GM10266 (cell line): ENCODE measurements at regions not wholly inside any gene's neighbourhood (a gene's known extent, or its start where the extent isn't known, plus 50 kb on each side); places are given as distances from the start of the nearest gene placed in this dataset.

Source experiments
- DNase-seq: peaks from one replicate; pipeline ENCODE4 v3.0.0; 2012; ENCODE audit errors: extremely low spot score
- TF ChIP-seq, protein P1 (sequence below): IDR thresholded peaks from 2 replicates; pipeline ENCODE4 v1.5.1; 2012; ENCODE audit warnings: mild to moderate bottlenecking, low read depth; ENCODE audit not compliant: control insufficient read depth, insufficient read depth; ENCODE audit errors: missing control alignments

DNA sequence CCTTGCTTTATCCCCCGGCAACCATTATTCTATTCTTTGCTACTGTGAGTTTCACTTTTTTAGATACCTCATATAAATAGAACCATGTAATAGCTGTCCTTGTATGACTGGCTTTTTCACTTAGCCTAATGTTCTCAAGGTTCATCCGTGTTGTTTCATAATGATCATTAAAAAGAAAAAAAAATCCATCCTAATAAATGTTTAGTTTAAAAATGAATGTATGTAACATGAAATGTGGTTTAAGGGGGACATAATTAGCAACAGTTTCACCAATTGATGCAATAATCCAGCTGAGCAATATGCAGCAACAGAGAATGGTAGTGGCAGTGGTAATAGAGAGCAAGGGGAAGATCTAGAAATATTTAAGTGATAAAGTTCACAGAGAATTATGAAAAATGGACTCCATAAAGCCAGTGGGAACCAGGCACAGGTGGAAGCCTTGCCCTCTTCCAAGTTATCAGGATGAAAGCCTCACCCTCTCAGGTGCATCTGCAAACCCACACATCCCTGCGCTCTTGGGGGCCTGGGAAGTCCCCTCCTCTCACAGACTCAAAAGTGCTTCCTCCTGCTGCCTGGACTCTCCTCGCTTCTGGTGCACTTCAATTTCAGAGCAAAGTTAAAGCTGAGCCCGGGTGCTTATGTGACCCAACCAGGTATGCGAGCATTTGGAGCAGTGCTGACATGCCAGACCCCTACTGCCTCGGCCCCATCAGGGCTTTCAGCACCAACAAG, 1403.3 kb upstream of the SLC39A10 start:
- TF ChIP-seq, protein P1, sequence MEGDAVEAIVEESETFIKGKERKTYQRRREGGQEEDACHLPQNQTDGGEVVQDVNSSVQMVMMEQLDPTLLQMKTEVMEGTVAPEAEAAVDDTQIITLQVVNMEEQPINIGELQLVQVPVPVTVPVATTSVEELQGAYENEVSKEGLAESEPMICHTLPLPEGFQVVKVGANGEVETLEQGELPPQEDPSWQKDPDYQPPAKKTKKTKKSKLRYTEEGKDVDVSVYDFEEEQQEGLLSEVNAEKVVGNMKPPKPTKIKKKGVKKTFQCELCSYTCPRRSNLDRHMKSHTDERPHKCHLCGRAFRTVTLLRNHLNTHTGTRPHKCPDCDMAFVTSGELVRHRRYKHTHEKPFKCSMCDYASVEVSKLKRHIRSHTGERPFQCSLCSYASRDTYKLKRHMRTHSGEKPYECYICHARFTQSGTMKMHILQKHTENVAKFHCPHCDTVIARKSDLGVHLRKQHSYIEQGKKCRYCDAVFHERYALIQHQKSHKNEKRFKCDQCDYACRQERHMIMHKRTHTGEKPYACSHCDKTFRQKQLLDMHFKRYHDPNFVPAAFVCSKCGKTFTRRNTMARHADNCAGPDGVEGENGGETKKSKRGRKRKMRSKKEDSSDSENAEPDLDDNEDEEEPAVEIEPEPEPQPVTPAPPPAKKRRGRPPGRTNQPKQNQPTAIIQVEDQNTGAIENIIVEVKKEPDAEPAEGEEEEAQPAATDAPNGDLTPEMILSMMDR = no peak
- DNase-seq = no peak

DNA sequence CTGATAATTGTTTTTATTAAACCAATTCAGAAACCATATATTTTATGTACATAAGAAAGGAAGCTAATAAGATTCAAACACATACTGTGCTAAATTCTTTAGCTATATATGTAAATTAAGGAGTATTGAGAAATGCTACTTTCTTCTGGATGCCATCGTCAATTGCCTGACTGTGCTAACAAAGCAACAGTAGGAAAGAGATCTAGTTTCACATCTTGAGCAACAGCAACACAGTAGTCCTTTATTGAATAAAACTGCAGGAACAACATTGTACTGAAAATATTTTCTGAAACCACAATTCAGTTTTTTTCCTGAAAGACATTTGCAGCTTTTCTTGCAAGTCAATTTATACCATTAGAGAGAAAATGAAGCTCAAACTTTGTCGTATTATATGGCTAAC, 1404.9 kb upstream of the SLC39A10 start:
- DNase-seq = no peak
- TF ChIP-seq, protein P1 = no peak

DNA sequence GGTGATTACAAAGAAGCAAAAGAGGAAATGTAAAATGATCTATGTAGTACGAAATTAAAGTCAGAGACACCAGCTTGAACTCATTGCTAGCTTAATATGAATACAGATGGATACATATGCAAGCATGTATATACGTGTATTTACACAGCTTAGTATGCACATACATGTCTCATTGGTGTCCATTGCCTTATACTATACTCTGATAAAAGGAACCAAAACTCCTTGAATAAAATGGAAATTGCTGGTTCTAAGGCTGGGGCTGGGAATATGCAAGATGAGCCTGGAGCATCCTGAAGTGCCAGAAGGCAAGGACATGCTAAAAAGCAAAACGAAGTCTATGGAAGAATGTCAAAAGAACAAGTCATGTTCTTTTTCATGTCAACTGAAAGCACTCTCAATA, 1424.4 kb upstream of the SLC39A10 start:
- DNase-seq = no peak
- TF ChIP-seq, protein P1 = no peak

DNA sequence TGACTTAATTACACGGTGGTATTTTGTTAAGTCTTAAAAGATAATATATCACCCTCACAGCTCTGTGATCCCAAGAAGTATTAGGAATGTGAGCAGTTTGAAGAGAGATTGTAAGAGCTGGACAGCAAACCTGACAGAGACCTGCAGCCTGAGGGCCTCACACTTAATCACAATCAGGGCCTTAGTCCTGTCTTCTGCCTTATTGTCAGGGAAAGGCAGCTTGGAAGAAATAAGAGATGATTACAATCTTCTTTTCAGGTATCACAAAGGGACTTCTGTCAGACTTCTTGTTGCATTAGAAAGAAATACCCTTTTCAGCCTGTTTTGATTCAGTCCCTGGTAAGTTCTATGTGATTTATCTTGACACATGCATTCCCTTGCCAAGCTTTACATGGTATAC, 1433.8 kb upstream of the SLC39A10 start:
- TF ChIP-seq, protein P1 = no peak
- no peak for DNase-seq

DNA sequence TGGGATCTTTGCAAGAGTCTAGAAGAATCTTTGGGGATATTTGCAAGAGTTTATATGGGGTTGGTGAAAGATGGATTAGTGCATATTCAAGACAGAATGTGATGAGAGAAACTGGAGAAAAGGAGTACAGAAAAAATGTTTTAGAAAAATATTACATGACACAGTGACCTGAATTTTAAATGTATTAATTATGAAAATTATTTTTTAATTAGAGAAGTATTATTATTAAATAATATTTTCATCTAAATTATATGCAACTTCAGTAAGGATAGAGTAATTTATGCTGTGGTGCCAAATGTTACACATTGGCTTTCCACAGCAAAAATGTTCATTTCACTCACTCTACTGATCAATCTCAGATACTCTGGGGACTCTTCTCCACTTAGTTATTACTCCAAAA, 1442.8 kb upstream of the SLC39A10 start:
- DNase-seq = no peak
- TF ChIP-seq, protein P1 = no peak

DNA sequence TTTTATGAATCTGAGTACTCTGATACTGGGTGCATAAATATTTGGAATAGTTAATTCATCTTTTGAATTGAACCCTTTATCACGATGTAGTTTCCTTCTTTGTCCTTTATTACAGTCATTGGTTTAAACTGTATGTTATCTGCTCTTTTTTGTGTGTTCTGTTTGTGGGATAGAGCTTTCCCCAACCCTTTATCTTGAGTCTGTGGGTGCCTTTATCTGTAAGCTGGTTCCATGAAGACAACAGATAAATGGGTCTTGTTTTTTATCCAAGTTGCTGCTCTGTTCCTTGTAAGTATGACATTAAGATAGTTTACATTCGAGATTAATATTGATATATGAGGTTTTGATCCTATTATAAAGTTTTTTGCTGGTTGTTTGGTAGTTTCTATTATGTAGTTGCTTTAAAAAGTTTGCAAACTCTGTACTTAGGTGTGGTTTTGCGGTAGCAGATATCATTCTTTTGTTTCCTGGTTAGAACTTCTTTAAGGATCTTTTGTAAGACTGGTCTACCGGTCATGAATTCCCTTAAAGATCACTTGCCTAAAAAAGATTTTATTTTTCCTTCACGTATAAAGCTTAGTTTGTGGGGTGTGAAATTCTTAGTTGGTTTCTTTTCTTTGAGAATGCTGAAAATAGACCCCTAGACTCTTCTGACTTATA, 1451.3 kb upstream of the SLC39A10 start:
- TF ChIP-seq, protein P1 = no peak
- no peak for DNase-seq

DNA sequence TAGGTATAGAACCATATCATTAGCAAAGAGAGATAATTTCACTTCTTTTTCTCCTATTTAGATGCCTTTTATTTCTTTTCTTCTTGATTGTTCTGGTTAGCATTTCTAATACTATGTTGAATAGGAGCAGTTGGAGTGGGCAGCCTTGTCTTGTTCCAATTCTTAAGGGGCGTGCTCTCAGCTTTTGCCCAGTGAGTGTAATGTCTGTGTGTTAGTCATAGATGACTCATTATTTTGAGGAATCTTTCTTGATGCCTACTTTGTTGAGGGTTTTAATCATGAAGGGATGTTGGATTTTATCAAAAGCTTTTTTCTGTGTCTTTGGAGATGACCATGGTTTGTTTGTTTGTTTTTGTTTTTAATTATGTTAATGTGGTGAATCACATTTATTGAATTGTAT, 1453.1 kb upstream of the SLC39A10 start:
- TF ChIP-seq, protein P1 = no peak
- no peak for DNase-seq
